ENCODE measurements at regions not wholly inside any gene's neighbourhood (a gene's known extent, or its start where the extent isn't known, plus 50 kb on each side); places are given as distances from the start of the nearest gene placed in this dataset.

GRCh38 chr6:126897758-126898157, 220.7 kb upstream of the RSPO3 start:
- DNase-seq = no peak
- no peaks in the 10 kb centered on the region for H3K79me2 ChIP-seq (ENCODE audit: insufficient read depth, low read length)
- no peak overlapping the region for H4K8ac ChIP-seq (replicated peaks; ENCODE audit: insufficient read length, low read depth, low read length)
- H4K20me1 ChIP-seq (ENCODE audit: control insufficient read depth, insufficient read depth, insufficient read length) = no peaks in the 10 kb centered on the region
- no peak overlapping the region for H2BK5ac ChIP-seq (ENCODE audit: insufficient read length, low read length)
- Mint-ChIP-seq H3K9me3 (no peaks in the 10 kb centered on the region), H3K27ac (no peak overlapping the region), H3K27me3 (ENCODE audit: low read depth) (no peaks in the 10 kb centered on the region), H3K4me3 (no peak overlapping the region), H3K36me3 (ENCODE audit: insufficient read depth in 1 of 3, low read depth in 3 of 3) (no peaks in the 10 kb centered on the region), H3K4me1 (no peaks in the 10 kb centered on the region)
- H2BK120ac ChIP-seq (ENCODE audit: low read depth, low read length, poor library complexity, severe bottlenecking) = no peak overlapping the region
- H3K56ac ChIP-seq (ENCODE audit: insufficient read length, low read depth, low read length) = no peak overlapping the region
- no peak overlapping the region for H3K9ac ChIP-seq (ENCODE audit: extremely low read depth, insufficient read length, low read length)
- TF ChIP-seq CTCF (conservative IDR thresholded peaks at IDR 0.05) = no peak
- no peak overlapping the region for H2AK5ac ChIP-seq (ENCODE audit: insufficient read length, low read length)
- H3K79me1 ChIP-seq (ENCODE audit: insufficient read depth, low read depth, low read length, poor library complexity, severe bottlenecking) = no peaks in the 10 kb centered on the region
- no peak overlapping the region for H3K27ac ChIP-seq (ENCODE audit: insufficient read length, low read depth, low read length)
- no peaks in the 10 kb centered on the region for H3K9me3 ChIP-seq (ENCODE audit: control insufficient read depth, low read depth, low read length)
- no peak overlapping the region for H3T11ph ChIP-seq (ENCODE audit: low read length)
- no peak overlapping the region for H3K14ac ChIP-seq (ENCODE audit: insufficient read depth, low read length)
- H3K4me2 ChIP-seq (ENCODE audit: insufficient read depth, insufficient read length, low read length) = no peak overlapping the region
- no peak overlapping the region for H2BK12ac ChIP-seq (ENCODE audit: insufficient read length, low read depth, low read length)
- H2BK20ac ChIP-seq (ENCODE audit: low read depth, low read length, poor library complexity, severe bottlenecking) = no peak overlapping the region
- H4K91ac ChIP-seq (ENCODE audit: insufficient read length, low read depth, low read length) = no peak overlapping the region
- H2AFZ ChIP-seq (ENCODE audit: low read length) = no peak overlapping the region
- no peak overlapping the region for H3K23ac ChIP-seq (ENCODE audit: insufficient read length, low read depth, low read length)
- no peak overlapping the region for H4K5ac ChIP-seq (ENCODE audit: insufficient read length, low read depth, low read length)
- H3K27me3 ChIP-seq (ENCODE audit: insufficient read depth, low read length) = no peaks in the 10 kb centered on the region
- no peak overlapping the region for H3K18ac ChIP-seq (ENCODE audit: insufficient read length, low read depth, low read length)
- WGBS (ENCODE audit: extremely low coverage, insufficient read length, low lambda C conversion rate) = no CpG with 5 or more reads among the region's 4 CpGs
- H3K23me2 ChIP-seq (ENCODE audit: insufficient read length, low read depth, low read length, poor library complexity, severe bottlenecking) = no peaks in the 10 kb centered on the region
- H3K4ac ChIP-seq (ENCODE audit: low read depth, low read length) = no peak overlapping the region
- H3K4me1 ChIP-seq (ENCODE audit: insufficient read depth, low read length) = no peaks in the 10 kb centered on the region
- no peak overlapping the region for H2BK15ac ChIP-seq (ENCODE audit: low read depth, low read length)

Measured in H9 (cell line).